K562 (cell line): ENCODE measurements at regions not wholly inside any gene's neighbourhood (a gene's known extent, or its start where the extent isn't known, plus 50 kb on each side); places are given as distances from the start of the nearest gene placed in this dataset.

Source experiments
- ATAC-seq: fragments of 200-7000 bp; cut with Tn5 transposase; 3 replicates; pipeline ENCODE4 v1.9.1; 2020; ENCODE audit warnings: moderate library complexity
- BruUV-seq: library from RNA; stranded (reverse); fragments of 400-500 nt; replicated peaks from 2 replicates; lab custom pipeline; 2021; lab: Mats Ljungman, UMichigan
- CTCF ChIA-PET: fragments of 300-600 bp; formaldehyde crosslinking; extraction: SDS; loops from one replicate; lab custom pipeline; 2021; ENCODE audit warnings: low intra/inter-chr PET ratio; lab: Yijun Ruan, JAX
- POLR2A ChIA-PET: fragments of 300-600, 350-650 bp; sonication (Branson Sonifier 250); formaldehyde crosslinking; extraction: SDS; loops from one replicate; lab custom pipeline; 2021; ENCODE audit warnings: antibody characterized with exemption, inconsistent platforms; lab: Yijun Ruan, JAX
- DNase-seq, 4 experiments: peaks; one replicate each; pipeline versions ENCODE4 v3.0.0 to v3.0.0-alpha.2; 2011 to 2018; ENCODE audit warnings: low spot score in 3 of 4, mixed read lengths in 3 of 4; ENCODE audit errors: extremely low read depth in 1 of 4
- FAIRE-seq: peaks from 2 replicates; lab custom pipeline; 2011; peaks lifted over from hg19 to GRCh38; lab: Jason Lieb, UNC
- H2AFZ ChIP-seq: 2 replicates; pipeline ENCODE4 v1.6.0; 2011; ENCODE audit warnings: low read depth, low read length, control low read depth, inconsistent platforms
- H3K27ac ChIP-seq: fragments of 200-600 bp; 3 replicates; pipeline ENCODE4 v1.8.0; 2011; ENCODE audit warnings: low read depth, mild to moderate bottlenecking, control low read depth, inconsistent platforms, low read length, moderate library complexity, mixed read lengths; ENCODE audit errors: extremely low read depth
- H3K27me3 ChIP-seq, 2 experiments: fragments of 300-600 bp in 1 of 2; 2 replicates in 1 of 2; 3 replicates in 1 of 2; pipeline versions ENCODE4 v1.6.0 to v1.8.0; 2011; ENCODE audit warnings: inconsistent platforms in 2 of 2, low read length in 2 of 2, mild to moderate bottlenecking in 1 of 2, mixed read lengths in 1 of 2, moderate library complexity in 1 of 2; ENCODE audit not compliant: control insufficient read depth in 2 of 2, insufficient read depth in 2 of 2
- H3K36me3 ChIP-seq: fragments of 300-600 bp; 3 replicates; pipeline ENCODE4 v1.8.0; 2011; ENCODE audit warnings: mild to moderate bottlenecking, low read length, inconsistent platforms; ENCODE audit not compliant: control insufficient read depth, insufficient read depth
- H3K4me1 ChIP-seq, 2 experiments: fragments of 200-600 bp in 1 of 2; replicated peaks in 1 of 2; 2 replicates in 1 of 2; 3 replicates in 1 of 2; pipeline versions ENCODE4 v1.5.1 to v1.8.0; 2011; ENCODE audit warnings: inconsistent platforms in 2 of 2, low read length in 2 of 2, mild to moderate bottlenecking in 1 of 2, mixed read lengths in 1 of 2, moderate library complexity in 1 of 2; ENCODE audit not compliant: control insufficient read depth in 2 of 2, insufficient read depth in 2 of 2
- H3K4me2 ChIP-seq: 2 replicates; pipeline ENCODE4 v1.6.1; 2011; ENCODE audit warnings: low read length, control low read depth, inconsistent platforms, mixed read lengths; ENCODE audit not compliant: insufficient read depth
- H3K4me3 ChIP-seq: fragments of 200-600 bp; sonication (generic), shearing (Covaris generic); 2 replicates; pipeline ENCODE4 v1.5.1; 2016; ENCODE audit warnings: control low read depth, inconsistent platforms
- H3K79me2 ChIP-seq: fragments of 200-600 bp; 3 replicates; pipeline ENCODE4 v1.8.0; 2011; ENCODE audit warnings: low read length, inconsistent platforms; ENCODE audit not compliant: control insufficient read depth, insufficient read depth
- H3K9ac ChIP-seq, 2 experiments: 2 replicates each; pipeline versions ENCODE4 v1.6.0 to v1.6.1; 2011; ENCODE audit warnings: low read depth in 2 of 2, low read length in 2 of 2, control low read depth in 1 of 2, inconsistent platforms in 1 of 2, mild to moderate bottlenecking in 1 of 2, mixed read lengths in 1 of 2; ENCODE audit not compliant: insufficient read depth in 1 of 2
- H3K9me1 ChIP-seq: one replicate; pipeline ENCODE4 v1.6.0; 2011; ENCODE audit warnings: inconsistent platforms, mild to moderate bottlenecking, low read length, moderate library complexity; ENCODE audit not compliant: control insufficient read depth, insufficient read depth
- H3K9me3 ChIP-seq: replicated peaks from 2 replicates; pipeline ENCODE4 v1.5.1; 2011; ENCODE audit warnings: low read depth, low read length, inconsistent platforms; ENCODE audit not compliant: control insufficient read depth, insufficient read depth
- H4K20me1 ChIP-seq: replicated peaks from 2 replicates; pipeline ENCODE4 v1.6.1; 2011; ENCODE audit warnings: low read length, inconsistent platforms, mixed read lengths; ENCODE audit not compliant: control insufficient read depth, insufficient read depth
- ELF1 ChIP-seq: fragments of 200-800 bp; sonication (Bioruptor generic); IDR thresholded peaks from 2 replicates; pipeline ENCODE4 v1.6.1; 2016; ENCODE audit warnings: missing genetic modification characterization, missing compliant biosample characterization
- HDAC3 ChIP-seq: fragments of 450-650 bp; IDR thresholded peaks from 2 replicates; pipeline ENCODE4 v1.6.1; 2018; ENCODE audit warnings: borderline replicate concordance, mild to moderate bottlenecking, moderate library complexity; ENCODE audit not compliant: partially characterized antibody
- HNRNPK ChIP-seq: fragments of 200-400 bp; formaldehyde crosslinking; IDR thresholded peaks from one replicate; pipeline ENCODE4 v1.6.1; 2018; ENCODE audit warnings: mild to moderate bottlenecking, low read depth, low read length; ENCODE audit not compliant: poor library complexity, severe bottlenecking
- JUN ChIP-seq, 2 experiments: sonication (generic) in 1 of 2; formaldehyde crosslinking in 1 of 2; IDR thresholded peaks; 2 replicates each; pipeline versions ENCODE4 v1.6.1 to v1.8.0; 2012 to 2022; ENCODE audit warnings: borderline replicate concordance in 2 of 2, mild to moderate bottlenecking in 2 of 2, improper control_type of control experiment in 1 of 2, low read depth in 1 of 2, low read length in 1 of 2, missing genetic modification reagents in 1 of 2
- PHTF2 ChIP-seq: fragments of 250-450 bp; sonication (Bioruptor Pico); IDR thresholded peaks from 2 replicates; pipeline ENCODE4 v1.5.0; 2021; ENCODE audit warnings: mild to moderate bottlenecking
- POLR3A ChIP-seq: IDR thresholded peaks from 2 replicates; pipeline ENCODE4 v1.6.1; 2011; ENCODE audit warnings: borderline replicate concordance, mild to moderate bottlenecking, moderate library complexity; ENCODE audit not compliant: insufficient read length, insufficient read depth; ENCODE audit errors: extremely low read depth
- SP2 ChIP-seq: IDR thresholded peaks from 2 replicates; pipeline ENCODE4 v1.6.1; 2011; ENCODE audit warnings: mild to moderate bottlenecking, low read depth, low read length, moderate library complexity; ENCODE audit not compliant: poor library complexity, severe bottlenecking; ENCODE audit errors: extremely low read depth
- TEAD2 ChIP-seq: fragments of 450-650 bp; IDR thresholded peaks from 2 replicates; pipeline ENCODE4 v1.6.1; 2016; ENCODE audit warnings: missing genetic modification characterization, control low read depth, missing compliant biosample characterization
- THRAP3 ChIP-seq: fragments of 450-650 bp; IDR thresholded peaks from 2 replicates; pipeline ENCODE4 v1.6.1; 2016; ENCODE audit warnings: mild to moderate bottlenecking, inconsistent platforms, borderline replicate concordance
- YY1 ChIP-seq, 3 experiments: IDR thresholded peaks; 2 replicates each; pipeline ENCODE4 v1.6.1; 2011; ENCODE audit warnings: low read length in 2 of 3, mild to moderate bottlenecking in 2 of 3, moderate library complexity in 2 of 3, borderline replicate concordance in 1 of 3, control low read depth in 1 of 3, low read depth in 1 of 3; ENCODE audit not compliant: insufficient read depth in 3 of 3, insufficient replicate concordance in 2 of 3, control insufficient read depth in 1 of 3, insufficient read length in 1 of 3; ENCODE audit errors: extremely low read depth in 1 of 3
- ZNF639 ChIP-seq, 2 experiments: fragments of 200-800 bp in 1 of 2; sonication (Bioruptor generic) in 1 of 2; sonication (generic) in 1 of 2; formaldehyde crosslinking in 1 of 2; IDR thresholded peaks in 1 of 2; conservative IDR thresholded peaks in 1 of 2; 2 replicates each; pipeline versions ENCODE4 v1.5.0 to v1.6.1; 2016 to 2020; ENCODE audit warnings: missing compliant biosample characterization in 1 of 2, missing genetic modification characterization in 1 of 2, missing genetic modification reagents in 1 of 2
- ZNF830 ChIP-seq: fragments of 250-450 bp; sonication (Bioruptor Pico); IDR thresholded peaks from 2 replicates; pipeline ENCODE4 v1.5.0; 2021; ENCODE audit warnings: mild to moderate bottlenecking
- WGBS: fragments of 100-300 bp; shearing (Covaris generic); methylation state at CpG from one replicate; pipeline ENCODE4 v1.1.6; 2016; ENCODE audit warnings: low coverage, mixed read lengths; ENCODE audit not compliant: insufficient coverage; ENCODE audit errors: missing lambda C conversion rate; 5-methylcytosine and 5-hydroxymethylcytosine counted together
- in situ Hi-C: fragments of 300-500 bp; cut with MboI; formaldehyde crosslinking; loops from 4 replicates; pipeline ENCODE4 v1.15.0; 2018; ENCODE audit warnings: inconsistent platforms, mixed read lengths
- intact Hi-C: fragments of 100-400 bp; cut with micrococcal nuclease; formaldehyde crosslinking; loops from 2 replicates; pipeline ENCODE4 v1.14.2; 2022
- TF ChIP-seq, protein P1 (sequence below): conservative IDR thresholded peaks from 2 replicates; pipeline ENCODE4 v1.6.1; 2011; ENCODE audit warnings: low read depth, mild to moderate bottlenecking, low read length; ENCODE audit not compliant: control insufficient read depth
- TF ChIP-seq, protein P2 (sequence below): fragments of 450-650 bp; IDR thresholded peaks from 2 replicates; pipeline ENCODE4 v1.6.1; 2017; ENCODE audit warnings: antibody characterized with exemption

- Histone ChIP-seq H3K9ac (no peak overlapping the region), H3K4me2 (no peak overlapping the region), H3K4me3 (no peak overlapping the region), H2AFZ (no peak overlapping the region), H3K4me1 (no peaks in the 10 kb centered on the region), H3K36me3 (no peaks in the 10 kb centered on the region), H3K27ac (no peak overlapping the region), H3K9me3 (no peaks in the 10 kb centered on the region), H4K20me1 (no peaks in the 10 kb centered on the region), H3K79me2 (no peaks in the 10 kb centered on the region), H3K9me1 (no peaks in the 10 kb centered on the region), H3K27me3 (no peaks in the 10 kb centered on the region)
- FAIRE-seq (no peak), ATAC-seq (no peak), DNase-seq (no peak)
- in situ Hi-C loops: no loop called here
- 0% methylated on average over 2 of the region's 2 CpGs for WGBS
- intact Hi-C loops: no loop called here
- BruUV-seq: no TSS peak
- POLR2A ChIA-PET: no interaction called here
- CTCF ChIA-PET: no interaction called here
- TF ChIP-seq, protein P1, sequence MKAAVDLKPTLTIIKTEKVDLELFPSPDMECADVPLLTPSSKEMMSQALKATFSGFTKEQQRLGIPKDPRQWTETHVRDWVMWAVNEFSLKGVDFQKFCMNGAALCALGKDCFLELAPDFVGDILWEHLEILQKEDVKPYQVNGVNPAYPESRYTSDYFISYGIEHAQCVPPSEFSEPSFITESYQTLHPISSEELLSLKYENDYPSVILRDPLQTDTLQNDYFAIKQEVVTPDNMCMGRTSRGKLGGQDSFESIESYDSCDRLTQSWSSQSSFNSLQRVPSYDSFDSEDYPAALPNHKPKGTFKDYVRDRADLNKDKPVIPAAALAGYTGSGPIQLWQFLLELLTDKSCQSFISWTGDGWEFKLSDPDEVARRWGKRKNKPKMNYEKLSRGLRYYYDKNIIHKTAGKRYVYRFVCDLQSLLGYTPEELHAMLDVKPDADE: no peak
- no peak for TF ChIP-seq ZNF830
- no peak for TF ChIP-seq HNRNPK
- no peak for TF ChIP-seq THRAP3
- TF ChIP-seq, protein P2, sequence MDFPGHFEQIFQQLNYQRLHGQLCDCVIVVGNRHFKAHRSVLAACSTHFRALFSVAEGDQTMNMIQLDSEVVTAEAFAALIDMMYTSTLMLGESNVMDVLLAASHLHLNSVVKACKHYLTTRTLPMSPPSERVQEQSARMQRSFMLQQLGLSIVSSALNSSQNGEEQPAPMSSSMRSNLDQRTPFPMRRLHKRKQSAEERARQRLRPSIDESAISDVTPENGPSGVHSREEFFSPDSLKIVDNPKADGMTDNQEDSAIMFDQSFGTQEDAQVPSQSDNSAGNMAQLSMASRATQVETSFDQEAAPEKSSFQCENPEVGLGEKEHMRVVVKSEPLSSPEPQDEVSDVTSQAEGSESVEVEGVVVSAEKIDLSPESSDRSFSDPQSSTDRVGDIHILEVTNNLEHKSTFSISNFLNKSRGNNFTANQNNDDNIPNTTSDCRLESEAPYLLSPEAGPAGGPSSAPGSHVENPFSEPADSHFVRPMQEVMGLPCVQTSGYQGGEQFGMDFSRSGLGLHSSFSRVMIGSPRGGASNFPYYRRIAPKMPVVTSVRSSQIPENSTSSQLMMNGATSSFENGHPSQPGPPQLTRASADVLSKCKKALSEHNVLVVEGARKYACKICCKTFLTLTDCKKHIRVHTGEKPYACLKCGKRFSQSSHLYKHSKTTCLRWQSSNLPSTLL: no peak
- TF ChIP-seq JUN (IDR thresholded peaks at IDR 0.05; ENCODE audit: borderline replicate concordance, low read depth, low read length): no peak
- no peak for TF ChIP-seq JUN (CRISPR knock-in tag; IDR thresholded peaks at IDR 0.05; ENCODE audit: borderline replicate concordance)
- no peak for TF ChIP-seq ELF1 (tag)
- TF ChIP-seq ZNF639 (CRISPR knock-in tag; conservative IDR thresholded peaks at IDR 0.05 in 1 of 2, IDR thresholded peaks at IDR 0.05 in 1 of 2): no peak
- TF ChIP-seq HDAC3: no peak
- no peak for TF ChIP-seq SP2
- TF ChIP-seq YY1 (IDR thresholded peaks at IDR 0.05; ENCODE audit: borderline replicate concordance in 1 of 3, control insufficient read depth in 1 of 3, extremely low read depth in 1 of 3, insufficient read depth in 3 of 3, insufficient read length in 1 of 3, insufficient replicate concordance in 2 of 3, low read depth in 1 of 3, low read length in 2 of 3): no peak
- TF ChIP-seq TEAD2: no peak
- no peak for TF ChIP-seq PHTF2 (CRISPR knock-in tag)
- TF ChIP-seq POLR3A: no peak
Measured at GRCh38 chr3:107184375-107184774, 192.9 kb upstream of the CCDC54 start.
